GM12891 (cell line): ENCODE measurements at regions not wholly inside any gene's neighbourhood (a gene's known extent, or its start where the extent isn't known, plus 50 kb on each side); places are given as distances from the start of the nearest gene placed in this dataset.
"Not testable (repeated sequence)": the region's sequence is repeated elsewhere in the genome, so short reads cannot be mapped to it uniquely, and the experiment has no call there.

ENCODE experiments used
- PAX5 ChIP-seq: IDR thresholded peaks from 2 replicates; pipeline ENCODE4 v1.6.1; 2011; ENCODE audit warnings: low read length, moderate library complexity, mild to moderate bottlenecking; ENCODE audit not compliant: insufficient read depth, severe bottlenecking
- POLR2A ChIP-seq: IDR thresholded peaks from 2 replicates; pipeline ENCODE4 v1.6.1; 2011; ENCODE audit warnings: low read depth, low read length, control low read depth
- POLR2AphosphoS5 ChIP-seq: IDR thresholded peaks from 2 replicates; pipeline ENCODE4 v1.6.1; 2011; ENCODE audit warnings: low read depth, low read length, control low read depth
- SPI1 ChIP-seq: IDR thresholded peaks from 2 replicates; pipeline ENCODE4 v1.6.1; 2011; ENCODE audit warnings: low read depth, low read length, control low read depth

DNA sequence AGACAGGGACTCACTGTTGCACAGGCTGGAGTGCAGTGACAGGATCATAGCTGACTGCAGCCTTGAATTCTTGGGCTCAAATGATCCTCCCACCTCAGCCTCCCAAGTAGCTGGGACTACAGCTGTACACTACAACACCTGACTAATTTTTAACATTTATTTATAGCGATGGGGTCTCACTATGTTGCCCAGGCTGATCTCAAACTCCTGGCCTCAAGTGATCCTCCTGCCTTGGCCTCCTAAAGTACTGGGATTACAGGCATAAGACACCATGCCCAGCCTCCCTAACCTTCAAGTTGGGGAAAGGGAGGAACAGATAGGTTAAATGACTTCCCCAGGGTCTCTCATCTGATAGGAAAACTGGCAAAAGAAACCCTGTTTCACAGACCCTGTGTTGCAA lies 919.5 kb downstream of the TYW1 start:
- TF ChIP-seq POLR2AphosphoS5, POLR2A, SPI1, PAX5: not testable (repeated sequence)
